Endothelial cell of umbilical vein (primary cell): ENCODE measurements at regions not wholly inside any gene's neighbourhood (a gene's known extent, or its start where the extent isn't known, plus 50 kb on each side); places are given as distances from the start of the nearest gene placed in this dataset.

Experiments
- BruUV-seq: library from RNA; stranded (reverse); fragments of 400-500 nt; replicated peaks from 2 replicates; lab custom pipeline; 2021; lab: Mats Ljungman, UMichigan
- CTCF ChIA-PET: fragments of 300-600, 350-600 bp; sonication (Branson Sonifier 250); formaldehyde crosslinking; loops from one replicate; lab custom pipeline; 2021; ENCODE audit warnings: antibody characterized with exemption, inconsistent platforms; lab: Charles Lee
- POLR2A ChIA-PET: fragments of 300-600, 350-600 bp; sonication (Branson Sonifier 250); formaldehyde crosslinking; loops from one replicate; lab custom pipeline; 2021; ENCODE audit warnings: antibody characterized with exemption, inconsistent platforms; lab: Charles Lee
- DNase-seq: peaks from one replicate; pipeline ENCODE4 v3.0.0-alpha.2; 2011; ENCODE audit warnings: low read depth, low spot score
- FAIRE-seq: peaks from 2 replicates; lab custom pipeline; 2011; peaks lifted over from hg19 to GRCh38; lab: Jason Lieb, UNC
- H2AFZ ChIP-seq: 2 replicates; pipeline ENCODE4 v1.6.0; 2012; ENCODE audit warnings: low read depth, low read length, control low read depth, inconsistent platforms
- H3K27ac ChIP-seq: 2 replicates; pipeline ENCODE4 v1.5.1; 2011; ENCODE audit warnings: low read depth, mild to moderate bottlenecking, control low read depth, low read length, moderate library complexity; ENCODE audit not compliant: insufficient read depth
- H3K27me3 ChIP-seq, 2 experiments: 2 replicates each; pipeline versions ENCODE4 v1.6.0 to v1.6.1; 2011; ENCODE audit warnings: low read length in 2 of 2, mixed read lengths in 1 of 2; ENCODE audit not compliant: control insufficient read depth in 2 of 2, insufficient read depth in 2 of 2
- H3K36me3 ChIP-seq, 2 experiments: 2 replicates in 1 of 2; 3 replicates in 1 of 2; pipeline ENCODE4 v1.5.1; 2011; ENCODE audit warnings: low read length in 2 of 2, mild to moderate bottlenecking in 1 of 2, moderate library complexity in 1 of 2; ENCODE audit not compliant: control insufficient read depth in 2 of 2, insufficient read depth in 2 of 2; ENCODE audit errors: extremely low read depth in 1 of 2
- H3K4me1 ChIP-seq: 3 replicates; pipeline ENCODE4 v1.5.1; 2011; ENCODE audit warnings: mild to moderate bottlenecking, low read length; ENCODE audit not compliant: control insufficient read depth, insufficient read depth; ENCODE audit errors: extremely low read depth
- H3K4me2 ChIP-seq: 2 replicates; pipeline ENCODE4 v1.6.1; 2011; ENCODE audit warnings: low read length, control low read depth, mixed read lengths; ENCODE audit not compliant: insufficient read depth
- H3K4me3 ChIP-seq, 3 experiments: fragments of 200-600 bp in 1 of 3; sonication (generic), shearing (Covaris generic) in 1 of 3; replicated peaks in 1 of 3; 2 replicates each; pipeline ENCODE4 v1.5.1; 2011 to 2016; ENCODE audit warnings: control low read depth in 3 of 3, low read length in 3 of 3, mild to moderate bottlenecking in 2 of 3, inconsistent platforms in 1 of 3, low read depth in 1 of 3, moderate library complexity in 1 of 3; ENCODE audit not compliant: insufficient read depth in 1 of 3
- H3K79me2 ChIP-seq: 2 replicates; pipeline ENCODE4 v1.6.0; 2012; ENCODE audit warnings: low read length, inconsistent platforms; ENCODE audit not compliant: control insufficient read depth, insufficient read depth
- H3K9ac ChIP-seq: replicated peaks from 2 replicates; pipeline ENCODE3; 2011; ENCODE audit warnings: low read length, control low read depth; ENCODE audit not compliant: insufficient read depth; ENCODE audit errors: extremely low read depth
- H3K9me1 ChIP-seq: replicated peaks from 3 replicates; pipeline ENCODE4 v1.6.0; 2011; ENCODE audit warnings: mild to moderate bottlenecking, low read length; ENCODE audit not compliant: control insufficient read depth, insufficient read depth; ENCODE audit errors: extremely low read depth
- H3K9me3 ChIP-seq: replicated peaks from 2 replicates; pipeline ENCODE4 v1.5.1; 2012; ENCODE audit warnings: low read length, inconsistent platforms; ENCODE audit not compliant: control insufficient read depth, insufficient read depth
- H4K20me1 ChIP-seq: replicated peaks from 2 replicates; pipeline ENCODE3; 2011; ENCODE audit warnings: mild to moderate bottlenecking, low read length; ENCODE audit not compliant: control insufficient read depth, insufficient read depth; ENCODE audit errors: extremely low read depth
- EZH2 ChIP-seq: IDR thresholded peaks from 2 replicates; pipeline ENCODE4 v1.6.1; 2012; ENCODE audit warnings: borderline replicate concordance, low read depth, mild to moderate bottlenecking, moderate library complexity, low read length, inconsistent platforms; ENCODE audit not compliant: severe bottlenecking
- FOS ChIP-seq: IDR thresholded peaks from 2 replicates; pipeline ENCODE4 v1.6.1; 2011; ENCODE audit warnings: mild to moderate bottlenecking, low read length, moderate library complexity, borderline replicate concordance; ENCODE audit not compliant: insufficient read depth
- GATA2 ChIP-seq: IDR thresholded peaks from 2 replicates; pipeline ENCODE4 v1.7.0; 2011; ENCODE audit warnings: low read depth, mild to moderate bottlenecking, moderate library complexity, mixed read lengths, low read length; ENCODE audit not compliant: insufficient read length, insufficient read depth
- JUN ChIP-seq: IDR thresholded peaks from 2 replicates; pipeline ENCODE4 v1.6.1; 2011; ENCODE audit warnings: borderline replicate concordance, low read depth; ENCODE audit not compliant: insufficient read length, insufficient read depth
- MAX ChIP-seq: IDR thresholded peaks from 2 replicates; pipeline ENCODE4 v1.6.1; 2011; ENCODE audit not compliant: insufficient read depth, insufficient read length
- MYC ChIP-seq: IDR thresholded peaks from one replicate; pipeline ENCODE4 v1.6.1; 2011; ENCODE audit warnings: mild to moderate bottlenecking, low read depth, low read length
- POLR2A ChIP-seq: IDR thresholded peaks from 2 replicates; pipeline ENCODE4 v1.6.1; 2012; ENCODE audit warnings: low read depth, mild to moderate bottlenecking, control low read depth, low read length
- POLR2AphosphoS5 ChIP-seq: IDR thresholded peaks from 2 replicates; pipeline ENCODE4 v1.6.1; 2012; ENCODE audit warnings: low read depth, mild to moderate bottlenecking, control low read depth, low read length, moderate library complexity; ENCODE audit not compliant: insufficient read depth
- dilution Hi-C: fragments of 300-500 bp; cut with MboI; formaldehyde crosslinking; loops from one replicate; pipeline ENCODE4 v1.15.0; 2019; ENCODE audit warnings: low sequenced_read_pairs; ENCODE audit not compliant: extremely low pct_ligation_motif_present
- intact Hi-C: fragments of 100-400 bp; cut with micrococcal nuclease; formaldehyde crosslinking; loops from one replicate; pipeline ENCODE4 v1.10.0; 2022
- TF ChIP-seq, protein P1 (sequence below), 2 donors: IDR thresholded peaks; 1 replicate in 1 of 2; 2 replicates in 1 of 2; pipeline ENCODE4 v1.5.1; 2011; ENCODE audit warnings: low read length in 2 of 2, mild to moderate bottlenecking in 2 of 2, moderate library complexity in 2 of 2, control low read depth in 1 of 2, inconsistent platforms in 1 of 2, low read depth in 1 of 2; ENCODE audit not compliant: insufficient read depth in 1 of 2; ENCODE audit errors: extremely low read depth in 1 of 2

DNA sequence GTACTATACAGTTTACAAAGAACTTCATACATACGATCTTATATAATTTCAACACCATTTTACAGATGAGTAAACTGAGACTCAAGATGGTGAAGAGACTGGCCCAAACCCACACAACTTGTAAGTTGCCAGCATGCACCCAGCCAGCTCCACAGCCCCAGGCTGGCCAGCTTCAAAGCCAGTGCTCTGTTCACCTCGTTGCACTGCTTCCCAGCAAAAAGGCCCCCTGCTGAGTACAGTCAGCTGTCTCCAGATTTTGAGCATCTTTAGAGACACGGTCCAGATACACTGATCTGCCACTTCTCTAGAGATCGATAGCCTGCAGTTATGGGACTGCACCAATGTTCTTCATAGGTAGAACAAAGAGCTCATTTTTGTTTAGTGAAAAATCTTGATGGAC, 257.2 kb upstream of the CHAC2 start:
- dilution Hi-C loops (no loop called here), intact Hi-C loops (no loop called here)
- peaks cover under 1% of the 10 kb centered on the region for H3K4me1 ChIP-seq
- no peak overlapping the region for H3K4me2 ChIP-seq
- H4K20me1 ChIP-seq: no peaks in the 10 kb centered on the region
- H3K27me3 ChIP-seq: no peaks in the 10 kb centered on the region
- no peak overlapping the region for H2AFZ ChIP-seq
- CTCF ChIA-PET: no interaction called here
- H3K27ac ChIP-seq: no peak overlapping the region
- no peaks in the 10 kb centered on the region for H3K36me3 ChIP-seq
- no peak for TF ChIP-seq MYC
- TF ChIP-seq, protein P1, sequence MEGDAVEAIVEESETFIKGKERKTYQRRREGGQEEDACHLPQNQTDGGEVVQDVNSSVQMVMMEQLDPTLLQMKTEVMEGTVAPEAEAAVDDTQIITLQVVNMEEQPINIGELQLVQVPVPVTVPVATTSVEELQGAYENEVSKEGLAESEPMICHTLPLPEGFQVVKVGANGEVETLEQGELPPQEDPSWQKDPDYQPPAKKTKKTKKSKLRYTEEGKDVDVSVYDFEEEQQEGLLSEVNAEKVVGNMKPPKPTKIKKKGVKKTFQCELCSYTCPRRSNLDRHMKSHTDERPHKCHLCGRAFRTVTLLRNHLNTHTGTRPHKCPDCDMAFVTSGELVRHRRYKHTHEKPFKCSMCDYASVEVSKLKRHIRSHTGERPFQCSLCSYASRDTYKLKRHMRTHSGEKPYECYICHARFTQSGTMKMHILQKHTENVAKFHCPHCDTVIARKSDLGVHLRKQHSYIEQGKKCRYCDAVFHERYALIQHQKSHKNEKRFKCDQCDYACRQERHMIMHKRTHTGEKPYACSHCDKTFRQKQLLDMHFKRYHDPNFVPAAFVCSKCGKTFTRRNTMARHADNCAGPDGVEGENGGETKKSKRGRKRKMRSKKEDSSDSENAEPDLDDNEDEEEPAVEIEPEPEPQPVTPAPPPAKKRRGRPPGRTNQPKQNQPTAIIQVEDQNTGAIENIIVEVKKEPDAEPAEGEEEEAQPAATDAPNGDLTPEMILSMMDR (IDR thresholded peaks at IDR 0.05; ENCODE audit: extremely low read depth in 1 of 2, insufficient read depth in 1 of 2, low read depth in 1 of 2, low read length in 2 of 2): no peak
- no peak for TF ChIP-seq POLR2A
- no peak for TF ChIP-seq JUN
- TF ChIP-seq EZH2: no peak
- TF ChIP-seq MAX: no peak
- no peak for TF ChIP-seq FOS
- TF ChIP-seq GATA2: no peak
- no peak for TF ChIP-seq POLR2AphosphoS5
- H3K9me3 ChIP-seq: no peaks in the 10 kb centered on the region
- no TSS peak for BruUV-seq
- no peaks in the 10 kb centered on the region for H3K9me1 ChIP-seq
- H3K79me2 ChIP-seq: no peaks in the 10 kb centered on the region
- POLR2A ChIA-PET: no interaction called here
- H3K9ac ChIP-seq: no peak overlapping the region
- no peak for DNase-seq
- no peak for FAIRE-seq
- no peak overlapping the region for H3K4me3 ChIP-seq
